ENCODE measurements at regions not wholly inside any gene's neighbourhood (a gene's known extent, or its start where the extent isn't known, plus 50 kb on each side); places are given as distances from the start of the nearest gene placed in this dataset.

- WGBS, 2 experiments (ENCODE audit: extremely low coverage in 1 of 2, insufficient coverage in 1 of 2, insufficient read length in 1 of 2, insufficient replicate concordance in 2 of 2, low coverage in 1 of 2, low lambda C conversion rate in 2 of 2, missing lambda C conversion rate in 1 of 2) = 92% methylated on average over 1 of the region's 1 CpG; no CpG with 5 or more reads in 1 of the 2 experiments
- Histone ChIP-seq H2AK5ac (ENCODE audit: low read depth, low read length) (no peak overlapping the region), H3K4me1 (replicated peaks in 1 of 4; ENCODE audit: control insufficient read depth in 3 of 4, insufficient read depth in 4 of 4, low read length in 3 of 4) (no peaks in the 10 kb centered on the region), H2BK120ac (replicated peaks; ENCODE audit: low read depth, low read length) (no peak overlapping the region), H4K91ac (replicated peaks; ENCODE audit: insufficient read length, low read length) (no peak overlapping the region), H4K8ac (ENCODE audit: extremely low read depth, insufficient read depth, low read length) (no peak overlapping the region), H2BK20ac (ENCODE audit: low read length) (no peak overlapping the region), H3K9ac (replicated peaks in 1 of 4; ENCODE audit: extremely low read depth in 1 of 4, low read depth in 3 of 4, low read length in 3 of 4) (no peak overlapping the region), H3K56ac (replicated peaks; ENCODE audit: insufficient read length, low read depth, low read length) (no peak overlapping the region), H3K4ac (replicated peaks; ENCODE audit: insufficient read length, low read depth, low read length) (no peak overlapping the region), H3K79me2 (ENCODE audit: control insufficient read depth in 1 of 2, insufficient read depth in 2 of 2, low read length in 2 of 2) (no peaks in the 10 kb centered on the region), H3K18ac (ENCODE audit: extremely low read depth, low read length) (no peak overlapping the region), H3K9me3 (ENCODE audit: insufficient read depth in 2 of 2, low read depth in 1 of 2, low read length in 1 of 2) (no peaks in the 10 kb centered on the region), H3K14ac (ENCODE audit: insufficient read length) (no peak overlapping the region), H3K79me1 (ENCODE audit: low read depth, low read length) (no peaks in the 10 kb centered on the region), H2BK12ac (ENCODE audit: low read depth, low read length) (no peak overlapping the region), H3K27ac (ENCODE audit: low read depth, low read length) (no peak overlapping the region), H3K27me3 (replicated peaks in 1 of 4; ENCODE audit: control insufficient read depth in 3 of 4, extremely low read depth in 1 of 4, insufficient read depth in 3 of 4, low read length in 3 of 4) (no peaks in the 10 kb centered on the region), H2AFZ (ENCODE audit: low read length) (no peak overlapping the region), H2BK15ac (ENCODE audit: low read length) (no peak overlapping the region), H3K23ac (ENCODE audit: insufficient read length) (no peak overlapping the region), H3K36me3 (ENCODE audit: control insufficient read depth in 2 of 4, insufficient read depth in 4 of 4, low read length in 3 of 4) (no peaks in the 10 kb centered on the region), H3K23me2 (ENCODE audit: low read depth, low read length) (no peaks in the 10 kb centered on the region), H2BK5ac (ENCODE audit: low read depth, low read length) (no peak overlapping the region), H3K4me3 (ENCODE audit: extremely low read depth in 1 of 4, insufficient read depth in 2 of 4, low read depth in 3 of 4, low read length in 4 of 4) (no peak overlapping the region), H4K5ac (ENCODE audit: insufficient read length, low read depth, low read length) (no peak overlapping the region), H3K4me2 (ENCODE audit: insufficient read depth in 1 of 2, low read depth in 2 of 2, low read length in 2 of 2) (no peak overlapping the region), H4K20me1 (replicated peaks in 1 of 2; ENCODE audit: control insufficient read depth in 1 of 2, insufficient read depth in 2 of 2, low read length in 2 of 2) (no peaks in the 10 kb centered on the region)
- no peak for FAIRE-seq
- CTCF ChIA-PET (ENCODE audit: partially characterized antibody) = interaction anchor here (0.6 to 9.0 kb wide), 8 partner anchors 16 to 158 kb away, joined by 3 to 58 read pairs (median 6); no protein-coding TSS in a partner anchor
- DNase-seq (ENCODE audit: low read depth in 1 of 2, low spot score in 2 of 2) = no peak
- POLR2A ChIA-PET (ENCODE audit: partially characterized antibody) = no interaction called here
- TF ChIP-seq SIX5 (IDR thresholded peaks at IDR 0.05; ENCODE audit: low read depth, low read length) (no peak), ASH2L (IDR thresholded peaks at IDR 0.05; ENCODE audit: low read length) (no peak), EP300 (IDR thresholded peaks at IDR 0.05; ENCODE audit: borderline replicate concordance in 1 of 2, low read depth in 2 of 2, low read length in 2 of 2) (no peak), E2F6 (IDR thresholded peaks at IDR 0.05) (no peak), POLR2A (IDR thresholded peaks at IDR 0.05; ENCODE audit: control extremely low read depth in 1 of 2, low read depth in 2 of 2, low read length in 2 of 2) (no peak), TCF12 (IDR thresholded peaks at IDR 0.05; ENCODE audit: low read depth, low read length) (no peak), USF2 (IDR thresholded peaks at IDR 0.05; ENCODE audit: low read length) (no peak), NANOG (IDR thresholded peaks at IDR 0.05; ENCODE audit: insufficient read depth, low read depth, low read length, poor library complexity, severe bottlenecking) (no peak), JUND (IDR thresholded peaks at IDR 0.05; ENCODE audit: low read length) (no peak), TBP (IDR thresholded peaks at IDR 0.05; ENCODE audit: low read depth, low read length) (no peak), ATF2 (IDR thresholded peaks at IDR 0.05; ENCODE audit: low read length) (no peak), HDAC6 (IDR thresholded peaks at IDR 0.05; ENCODE audit: low read depth, low read length) (no peak)
Measured at GRCh38 chr10:98328640-98329039, 60.6 kb upstream of the LOXL4 start.

Data from H1 (cell line).